ENCODE measurements at regions not wholly inside any gene's neighbourhood (a gene's known extent, or its start where the extent isn't known, plus 50 kb on each side); places are given as distances from the start of the nearest gene placed in this dataset.

GRCh38 chr5:155116456-155117251 is 103.1 kb downstream of the KIF4B start:
- no peak for DNase-seq
- Histone ChIP-seq H3K27me3 (ENCODE audit: insufficient read depth, low read depth, severe bottlenecking) (no peaks in the 10 kb centered on the region), H3K36me3 (no peaks in the 10 kb centered on the region), H3K4me3 (ENCODE audit: low read depth, low read length) (no peak overlapping the region), H3K9me3 (ENCODE audit: severe bottlenecking) (peaks cover 4% of the 10 kb centered on the region), H3K27ac (no peak overlapping the region)
- TF ChIP-seq CTCF (IDR thresholded peaks at IDR 0.05; ENCODE audit: low read depth, low read length): no peak

- TF ChIP-seq CTCF (IDR thresholded peaks at IDR 0.05; ENCODE audit: low read depth, low read length): no peak
- no peak overlapping the region for H3K27ac ChIP-seq
- H3K27me3 ChIP-seq (ENCODE audit: insufficient read depth, low read depth, severe bottlenecking): no peaks in the 10 kb centered on the region
- no peaks in the 10 kb centered on the region for H3K9me3 ChIP-seq (ENCODE audit: severe bottlenecking)
- no peak for DNase-seq
- no peak overlapping the region for H3K4me3 ChIP-seq (ENCODE audit: low read depth, low read length)
- no peaks in the 10 kb centered on the region for H3K36me3 ChIP-seq
Measured at GRCh38 chr5:155125551-155126095, 112.1 kb downstream of the KIF4B start.

- no peak overlapping the region for H3K4me3 ChIP-seq (ENCODE audit: low read depth, low read length)
- no peak for TF ChIP-seq CTCF (IDR thresholded peaks at IDR 0.05; ENCODE audit: low read depth, low read length)
Measured at GRCh38 chr5:155126573-155126972, 113.0 kb downstream of the KIF4B start.

GRCh38 chr5:155127552-155127951 is 114.0 kb downstream of the KIF4B start:
- no peak overlapping the region for H3K27ac ChIP-seq
- no peaks in the 10 kb centered on the region for H3K36me3 ChIP-seq
- H3K9me3 ChIP-seq (ENCODE audit: severe bottlenecking): no peaks in the 10 kb centered on the region
- no peak for DNase-seq
- TF ChIP-seq CTCF (IDR thresholded peaks at IDR 0.05; ENCODE audit: low read depth, low read length): no peak
- no peak overlapping the region for H3K4me3 ChIP-seq (ENCODE audit: low read depth, low read length)
- H3K27me3 ChIP-seq (ENCODE audit: insufficient read depth, low read depth, severe bottlenecking): no peaks in the 10 kb centered on the region

More at GRCh38 chr5:155126573-155126972, 113.0 kb downstream of the KIF4B start:
- H3K9me3 ChIP-seq (ENCODE audit: severe bottlenecking): no peaks in the 10 kb centered on the region
- H3K27ac ChIP-seq: no peak overlapping the region
- H3K36me3 ChIP-seq: no peaks in the 10 kb centered on the region
- DNase-seq: no peak
- H3K27me3 ChIP-seq (ENCODE audit: insufficient read depth, low read depth, severe bottlenecking): no peaks in the 10 kb centered on the region

- Histone ChIP-seq H3K27ac (no peak overlapping the region), H3K4me3 (ENCODE audit: low read depth, low read length) (no peak overlapping the region), H3K27me3 (ENCODE audit: insufficient read depth, low read depth, severe bottlenecking) (no peaks in the 10 kb centered on the region), H3K9me3 (ENCODE audit: severe bottlenecking) (no peaks in the 10 kb centered on the region), H3K36me3 (no peaks in the 10 kb centered on the region)
- no peak for TF ChIP-seq CTCF (IDR thresholded peaks at IDR 0.05; ENCODE audit: low read depth, low read length)
- DNase-seq: no peak
Measured at GRCh38 chr5:155128786-155129512, 115.4 kb downstream of the KIF4B start.

All from WERI-Rb-1 (cell line).